ENCODE measurements at regions not wholly inside any gene's neighbourhood (a gene's known extent, or its start where the extent isn't known, plus 50 kb on each side); places are given as distances from the start of the nearest gene placed in this dataset. TPM values are rescaled to one million over a fixed set of nuclear protein-coding genes. Genes with fewer than 3 reads are reported as not detected.

DNA sequence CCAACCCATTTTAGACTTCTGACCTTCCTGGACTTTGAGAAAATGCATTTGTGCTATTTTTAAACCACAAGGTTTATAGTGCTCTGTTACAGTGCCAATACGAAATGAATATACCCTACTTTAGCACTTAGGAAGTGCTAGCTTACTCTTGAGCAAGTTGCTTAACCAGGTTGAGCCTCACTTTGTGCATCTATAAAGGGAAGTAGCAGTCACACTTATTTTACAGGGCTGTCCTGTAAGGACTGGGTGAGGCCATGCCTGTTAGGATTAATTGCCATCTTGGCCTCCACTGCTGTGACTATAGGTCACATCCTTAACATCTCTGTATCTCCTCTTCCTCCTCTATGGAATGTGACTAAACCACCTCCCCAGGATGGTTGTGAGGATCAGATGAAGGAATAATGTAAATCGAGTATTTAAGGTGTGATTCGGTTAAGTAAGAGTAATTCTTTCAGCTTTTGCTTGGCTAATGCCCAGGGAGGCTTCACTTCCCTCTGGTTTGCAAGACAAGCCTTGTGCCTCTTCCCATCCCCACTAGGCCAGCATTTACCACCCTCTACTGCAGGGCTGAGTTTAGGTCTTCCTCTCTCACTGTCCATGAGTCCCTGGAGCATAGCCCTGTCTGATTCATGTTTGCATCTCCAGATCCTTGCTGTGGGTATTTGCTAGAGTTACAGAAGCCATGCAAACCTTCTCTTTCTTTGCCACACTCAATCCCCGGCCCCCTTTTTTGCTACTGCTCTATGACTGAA is 341.2 kb downstream of the ZNF521 start (continued):
- TF ChIP-seq TAF7 (optimal IDR thresholded peaks at IDR 0.05; ENCODE audit: borderline replicate concordance, low read depth, low read length) (no peak), SUZ12 (IDR thresholded peaks at IDR 0.05; ENCODE audit: low read length) (no peak), SAP30 (IDR thresholded peaks at IDR 0.05; ENCODE audit: insufficient read depth, insufficient replicate concordance, low read length) (no peak), CTBP2 (IDR thresholded peaks at IDR 0.05; ENCODE audit: borderline replicate concordance, insufficient read depth, insufficient read length, low read length) (no peak), TAF1 (IDR thresholded peaks at IDR 0.05; ENCODE audit: low read depth, low read length) (no peak)

Small RNA genes lying in the stretch of these regions (small RNA-seq; reads per million reads assigned to genes)
- not detected for gene PPIAP57 (ENCODE audit: insufficient read depth)
